Body of pancreas (tissue), 4 donors: ENCODE measurements at regions not wholly inside any gene's neighbourhood (a gene's known extent, or its start where the extent isn't known, plus 50 kb on each side); places are given as distances from the start of the nearest gene placed in this dataset.

Source experiments
- CTCF ChIP-seq, 7 experiments: fragments of 450-650 bp in 4 of 7; fragments of 200-600 bp in 3 of 7; sonication (generic) in 3 of 7; IDR thresholded peaks; one replicate each; pipeline ENCODE4 v1.5.1; 2016 to 2019; ENCODE audit warnings: antibody characterized with exemption in 7 of 7
- POLR2A ChIP-seq, 3 donors: fragments of 450-650 bp; IDR thresholded peaks; one replicate each; pipeline ENCODE4 v1.6.1; 2016; ENCODE audit warnings: antibody characterized with exemption in 3 of 3, mild to moderate bottlenecking in 2 of 3

GRCh38 chr15:100753503-100753902 is 126.1 kb upstream of the ALDH1A3 start:
- TF ChIP-seq POLR2A (IDR thresholded peaks at IDR 0.05) (no peak), CTCF (IDR thresholded peaks at IDR 0.05) (no peak)
